C4-2B (cell line): ENCODE measurements at regions not wholly inside any gene's neighbourhood (a gene's known extent, or its start where the extent isn't known, plus 50 kb on each side); places are given as distances from the start of the nearest gene placed in this dataset.

ENCODE experiments used
- H3K27ac ChIP-seq: fragments of 450-650 bp; 2 replicates; pipeline ENCODE4 v1.5.1; 2017
- ZFX ChIP-seq: fragments of 450-650 bp; IDR thresholded peaks from 2 replicates; pipeline ENCODE4 v1.6.1; 2017
- TF ChIP-seq, protein P1 (sequence below): fragments of 450-650 bp; conservative IDR thresholded peaks from 2 replicates; pipeline ENCODE4 v1.5.1; 2017; ENCODE audit warnings: mild to moderate bottlenecking

DNA sequence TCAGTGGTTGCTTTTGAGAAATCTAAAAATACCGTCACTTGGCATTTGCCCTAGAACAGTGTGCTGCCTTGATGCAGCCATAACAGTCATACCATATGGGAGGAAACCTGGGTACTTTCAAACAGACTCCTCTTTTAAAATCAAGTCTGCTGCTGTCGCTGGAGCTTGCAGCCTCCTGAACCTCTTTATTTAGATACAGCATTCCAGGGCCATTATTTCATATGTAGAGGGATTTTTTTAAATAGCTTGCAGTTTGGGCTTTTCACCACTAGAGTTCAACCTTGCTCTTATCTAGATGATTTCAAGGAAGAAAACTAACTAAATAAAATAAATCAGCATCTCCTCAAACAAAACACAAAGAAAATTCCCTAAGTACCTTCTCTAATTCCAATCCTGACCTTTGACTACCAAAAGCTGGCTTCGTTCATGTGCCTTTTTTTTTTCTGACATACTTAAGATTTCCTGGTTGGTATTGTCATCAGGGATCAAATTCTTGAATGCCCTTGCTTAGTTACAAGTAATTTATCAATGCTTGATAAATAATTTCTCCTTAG is 111.6 kb downstream of the KBTBD8 start:
- no peak overlapping the region for H3K27ac ChIP-seq
- TF ChIP-seq, protein P1, sequence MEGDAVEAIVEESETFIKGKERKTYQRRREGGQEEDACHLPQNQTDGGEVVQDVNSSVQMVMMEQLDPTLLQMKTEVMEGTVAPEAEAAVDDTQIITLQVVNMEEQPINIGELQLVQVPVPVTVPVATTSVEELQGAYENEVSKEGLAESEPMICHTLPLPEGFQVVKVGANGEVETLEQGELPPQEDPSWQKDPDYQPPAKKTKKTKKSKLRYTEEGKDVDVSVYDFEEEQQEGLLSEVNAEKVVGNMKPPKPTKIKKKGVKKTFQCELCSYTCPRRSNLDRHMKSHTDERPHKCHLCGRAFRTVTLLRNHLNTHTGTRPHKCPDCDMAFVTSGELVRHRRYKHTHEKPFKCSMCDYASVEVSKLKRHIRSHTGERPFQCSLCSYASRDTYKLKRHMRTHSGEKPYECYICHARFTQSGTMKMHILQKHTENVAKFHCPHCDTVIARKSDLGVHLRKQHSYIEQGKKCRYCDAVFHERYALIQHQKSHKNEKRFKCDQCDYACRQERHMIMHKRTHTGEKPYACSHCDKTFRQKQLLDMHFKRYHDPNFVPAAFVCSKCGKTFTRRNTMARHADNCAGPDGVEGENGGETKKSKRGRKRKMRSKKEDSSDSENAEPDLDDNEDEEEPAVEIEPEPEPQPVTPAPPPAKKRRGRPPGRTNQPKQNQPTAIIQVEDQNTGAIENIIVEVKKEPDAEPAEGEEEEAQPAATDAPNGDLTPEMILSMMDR = peak; percentile 78
- no peak for TF ChIP-seq ZFX

DNA sequence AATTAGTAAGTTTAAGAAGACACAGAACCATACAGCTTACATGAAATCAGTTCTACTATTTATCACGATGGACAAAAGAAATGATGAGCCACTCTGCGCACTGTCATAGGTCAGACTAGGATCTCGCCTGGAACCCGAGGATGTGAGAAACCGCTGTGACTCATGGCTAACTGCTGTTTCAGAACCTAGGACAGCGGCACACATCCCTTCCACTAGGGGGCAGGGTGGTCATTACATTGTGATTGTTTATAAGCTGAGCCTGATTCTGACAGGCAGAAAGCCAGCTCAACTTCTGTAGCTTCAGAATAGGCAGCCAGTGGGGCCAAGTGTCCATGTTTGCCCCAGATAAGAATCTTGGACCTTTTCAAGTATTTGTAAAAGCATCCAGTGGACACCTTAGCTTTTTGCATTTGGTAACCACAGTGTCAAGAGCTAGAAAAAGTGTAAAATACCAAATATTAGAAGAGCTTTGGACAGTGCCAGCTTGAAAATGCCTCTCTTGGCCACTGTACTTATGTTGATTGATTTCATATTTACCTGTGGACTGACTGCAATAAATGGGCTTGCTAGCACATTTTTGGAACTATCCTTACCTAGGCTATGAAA is 115.8 kb downstream of the KBTBD8 start:
- no peak overlapping the region for H3K27ac ChIP-seq
- TF ChIP-seq ZFX = no peak
- TF ChIP-seq, protein P1 = peak; percentile 86

DNA sequence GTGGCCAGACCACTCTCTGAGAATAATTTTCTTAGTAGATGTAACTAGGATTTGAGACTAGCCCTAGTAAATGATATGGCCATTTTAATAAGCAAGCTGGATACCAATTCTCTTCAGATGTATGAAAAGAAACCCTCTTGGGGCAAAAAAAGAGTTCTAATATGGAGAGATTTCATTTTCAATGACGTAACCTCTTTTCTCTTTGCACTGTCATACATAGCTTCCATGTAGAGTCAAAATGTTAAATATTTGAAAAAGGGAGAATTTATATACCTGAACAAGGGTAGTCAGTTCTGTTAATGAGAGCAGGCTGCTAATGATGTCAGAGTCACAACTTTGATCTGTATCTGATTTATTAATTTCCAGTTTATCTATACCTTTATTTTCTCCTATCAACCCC is 120.0 kb downstream of the KBTBD8 start:
- no peak for TF ChIP-seq ZFX
- TF ChIP-seq, protein P1 = no peak
- no peak overlapping the region for H3K27ac ChIP-seq

DNA sequence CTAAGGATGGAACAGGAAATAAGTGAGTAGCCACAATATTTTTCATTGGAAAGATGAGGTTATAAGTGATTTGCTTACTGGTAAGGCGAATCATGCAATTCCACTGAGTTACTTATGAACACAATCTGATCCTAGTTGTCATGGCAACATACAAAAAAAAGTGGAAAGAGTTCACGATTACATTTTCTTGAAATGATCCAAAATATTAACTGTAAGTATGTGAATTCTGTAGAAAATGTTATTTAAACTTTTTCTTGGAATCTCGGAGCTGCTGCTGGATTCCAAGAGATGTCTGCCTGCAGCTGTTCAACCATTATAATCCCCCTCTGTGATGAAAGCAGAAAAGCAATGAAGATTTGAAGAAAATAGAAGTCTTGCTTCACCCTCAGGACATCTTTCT is 120.5 kb downstream of the KBTBD8 start:
- no peak for TF ChIP-seq ZFX
- TF ChIP-seq, protein P1 = no peak
- H3K27ac ChIP-seq = no peak overlapping the region

DNA sequence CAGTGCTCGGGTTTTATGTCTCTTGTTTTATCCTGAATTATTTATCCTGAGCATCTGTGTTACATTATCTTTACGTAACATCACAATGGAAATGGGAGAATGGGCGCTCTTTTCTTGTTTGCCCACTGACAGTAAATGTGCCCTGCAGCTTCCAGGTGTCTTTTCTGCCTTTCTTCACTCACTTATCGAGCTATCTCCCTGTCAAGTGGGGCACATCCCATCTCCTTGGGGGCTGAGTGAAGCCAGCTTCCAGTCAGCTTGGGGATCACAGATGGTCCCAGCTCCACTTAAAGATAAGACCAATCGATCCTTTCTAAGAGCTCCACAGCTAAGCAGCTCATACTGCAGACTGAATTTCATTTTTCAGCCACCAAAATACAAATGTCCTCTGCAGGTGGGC is 125.8 kb downstream of the KBTBD8 start:
- no peak for TF ChIP-seq ZFX
- TF ChIP-seq, protein P1 = no peak

DNA sequence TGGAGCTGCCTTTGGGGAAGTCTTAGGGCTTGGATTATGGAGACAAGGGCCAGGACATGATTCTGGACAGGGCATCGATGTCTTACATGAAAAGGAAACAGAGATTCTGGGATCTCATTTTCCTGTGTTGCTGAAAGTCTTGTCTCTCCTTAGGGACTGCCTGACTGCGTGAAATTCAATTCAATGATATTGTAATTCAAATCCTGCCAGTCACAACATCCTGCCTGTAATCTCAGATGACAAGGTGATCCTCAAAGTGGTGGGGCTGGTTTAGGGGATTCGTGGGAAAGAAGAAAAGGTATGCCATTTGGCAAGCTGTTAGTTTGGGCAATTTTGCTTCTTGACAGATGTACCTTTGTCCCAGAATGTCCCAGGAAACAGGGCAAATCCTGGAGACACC is 129.1 kb downstream of the KBTBD8 start:
- TF ChIP-seq ZFX = no peak
- TF ChIP-seq, protein P1 = no peak
- H3K27ac ChIP-seq = no peak overlapping the region

More for the DNA sequence above, 125.8 kb downstream of the KBTBD8 start:
- no peak overlapping the region for H3K27ac ChIP-seq

DNA sequence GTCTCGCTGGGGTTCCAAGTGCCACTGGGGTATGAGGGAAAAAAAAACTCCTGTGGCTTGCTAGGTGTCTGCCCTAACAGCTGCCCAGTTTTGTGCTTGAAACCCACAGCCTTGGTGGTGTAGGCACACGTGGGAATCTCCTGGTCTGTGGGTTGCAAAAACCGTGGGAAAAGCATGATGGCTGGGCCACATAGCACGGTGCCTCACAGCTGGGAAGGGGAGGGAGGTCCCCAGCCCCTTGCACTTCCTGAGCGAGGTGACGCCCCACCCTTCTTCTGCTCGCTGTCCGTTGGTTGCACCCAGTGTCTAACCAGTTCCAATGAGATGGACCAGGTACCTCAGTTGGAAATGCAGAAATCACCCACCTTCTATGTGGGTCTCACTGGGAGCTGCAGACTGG is 144.3 kb downstream of the KBTBD8 start:
- no peak overlapping the region for H3K27ac ChIP-seq
- TF ChIP-seq ZFX = no peak
- TF ChIP-seq, protein P1 = no peak
